Prostate gland (tissue), 2 donors: ENCODE measurements at regions not wholly inside any gene's neighbourhood (a gene's known extent, or its start where the extent isn't known, plus 50 kb on each side); places are given as distances from the start of the nearest gene placed in this dataset.

ENCODE experiments used
- POLR2AphosphoS5 ChIP-seq: sonication (generic); formaldehyde crosslinking; IDR thresholded peaks from one replicate; pipeline ENCODE4 v1.6.1; 2017; ENCODE audit warnings: antibody characterized with exemption
- TF ChIP-seq, protein P1 (sequence below), 4 experiments: fragments of 200-600 bp in 2 of 4; fragments of 450-650 bp in 2 of 4; sonication (generic) in 2 of 4; IDR thresholded peaks; 1 replicate in 3 of 4; 2 replicates in 1 of 4; pipeline ENCODE4 v1.5.1; 2016 to 2019; ENCODE audit warnings: antibody characterized with exemption in 4 of 4, mild to moderate bottlenecking in 2 of 4, moderate library complexity in 2 of 4

DNA sequence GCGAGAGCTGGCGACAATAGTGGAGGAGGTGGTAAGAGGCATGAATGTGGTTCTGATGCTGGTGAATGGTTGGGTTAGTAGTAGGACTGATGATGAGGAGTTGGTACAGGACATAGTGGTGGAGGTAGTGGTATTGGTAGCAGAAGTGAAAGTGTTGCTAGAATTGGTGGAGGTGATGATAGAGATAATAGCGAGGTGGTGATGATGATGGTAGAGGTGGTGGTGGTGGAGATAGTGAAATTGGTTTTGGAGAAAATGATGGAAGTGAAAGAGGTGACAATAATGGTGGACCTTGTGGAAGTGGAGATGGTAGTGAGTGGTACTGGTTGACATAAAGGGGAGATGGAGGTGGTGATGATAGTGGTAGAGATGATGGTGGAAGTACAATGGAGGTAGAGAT lies 360.2 kb upstream of the JAG1 start:
- TF ChIP-seq, protein P1, sequence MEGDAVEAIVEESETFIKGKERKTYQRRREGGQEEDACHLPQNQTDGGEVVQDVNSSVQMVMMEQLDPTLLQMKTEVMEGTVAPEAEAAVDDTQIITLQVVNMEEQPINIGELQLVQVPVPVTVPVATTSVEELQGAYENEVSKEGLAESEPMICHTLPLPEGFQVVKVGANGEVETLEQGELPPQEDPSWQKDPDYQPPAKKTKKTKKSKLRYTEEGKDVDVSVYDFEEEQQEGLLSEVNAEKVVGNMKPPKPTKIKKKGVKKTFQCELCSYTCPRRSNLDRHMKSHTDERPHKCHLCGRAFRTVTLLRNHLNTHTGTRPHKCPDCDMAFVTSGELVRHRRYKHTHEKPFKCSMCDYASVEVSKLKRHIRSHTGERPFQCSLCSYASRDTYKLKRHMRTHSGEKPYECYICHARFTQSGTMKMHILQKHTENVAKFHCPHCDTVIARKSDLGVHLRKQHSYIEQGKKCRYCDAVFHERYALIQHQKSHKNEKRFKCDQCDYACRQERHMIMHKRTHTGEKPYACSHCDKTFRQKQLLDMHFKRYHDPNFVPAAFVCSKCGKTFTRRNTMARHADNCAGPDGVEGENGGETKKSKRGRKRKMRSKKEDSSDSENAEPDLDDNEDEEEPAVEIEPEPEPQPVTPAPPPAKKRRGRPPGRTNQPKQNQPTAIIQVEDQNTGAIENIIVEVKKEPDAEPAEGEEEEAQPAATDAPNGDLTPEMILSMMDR (IDR thresholded peaks at IDR 0.05) = no peak
- no peak for TF ChIP-seq POLR2AphosphoS5
